ENCODE measurements at regions not wholly inside any gene's neighbourhood (a gene's known extent, or its start where the extent isn't known, plus 50 kb on each side); places are given as distances from the start of the nearest gene placed in this dataset.

GRCh38 chr16:89031715-89032659, 55.0 kb upstream of the CBFA2T3 start:
- H3K9me2 ChIP-seq: no peaks in the 10 kb centered on the region

More at GRCh38 chr16:89031715-89032659, 55.0 kb upstream of the CBFA2T3 start:
- H3K36me3 ChIP-seq (replicated peaks in 1 of 2; ENCODE audit: control insufficient read depth in 1 of 2, insufficient read depth in 2 of 2, low read length in 1 of 2): no peaks in the 10 kb centered on the region
- H3F3A ChIP-seq (replicated peaks; ENCODE audit: insufficient read depth): no peaks in the 10 kb centered on the region
- H3K79me2 ChIP-seq (ENCODE audit: insufficient read depth): no peaks in the 10 kb centered on the region
- POLR2A ChIA-PET: no interaction called here
- no peaks in the 10 kb centered on the region for H4K20me1 ChIP-seq (ENCODE audit: insufficient read depth)
- DNase-seq: no peak
- no peak overlapping the region for H3K4me3 ChIP-seq (ENCODE audit: low read depth in 2 of 2, low read length in 1 of 2)
- no peaks in the 10 kb centered on the region; the same call in 1 of the 2 replicates for H3K27me3 ChIP-seq (ENCODE audit: insufficient read depth)
- H3K4me1 ChIP-seq (ENCODE audit: control insufficient read depth in 1 of 2, insufficient read depth in 2 of 2, low read depth in 1 of 2, low read length in 1 of 2): no peaks in the 10 kb centered on the region
- TF ChIP-seq JUND (IDR thresholded peaks at IDR 0.05) (no peak), TEAD4 (IDR thresholded peaks at IDR 0.05; ENCODE audit: borderline replicate concordance, insufficient read depth) (no peak), GATA2 (CRISPR knock-in tag; IDR thresholded peaks at IDR 0.05) (no peak), FOXM1 (IDR thresholded peaks at IDR 0.05; ENCODE audit: low read depth) (no peak), MEF2A (IDR thresholded peaks at IDR 0.05; ENCODE audit: borderline replicate concordance, low read depth) (no peak), USF1 (IDR thresholded peaks at IDR 0.05; ENCODE audit: borderline replicate concordance, low read depth) (no peak), RAD21 (IDR thresholded peaks at IDR 0.05; ENCODE audit: low read length) (no peak), POLR2AphosphoS5 (IDR thresholded peaks at IDR 0.05; ENCODE audit: low read depth, low read length) (no peak), TCF12 (IDR thresholded peaks at IDR 0.05) (no peak), SIN3A (IDR thresholded peaks at IDR 0.05; ENCODE audit: borderline replicate concordance, low read depth, low read length) (no peak), FOSL2 (IDR thresholded peaks at IDR 0.05; ENCODE audit: borderline replicate concordance, low read depth) (no peak), EZH2phosphoT487 (IDR thresholded peaks at IDR 0.05; ENCODE audit: borderline replicate concordance, low read depth) (no peak), RCOR1 (IDR thresholded peaks at IDR 0.05; ENCODE audit: low read length) (no peak), MAX (IDR thresholded peaks at IDR 0.05; ENCODE audit: low read depth) (no peak), CHD2 (IDR thresholded peaks at IDR 0.05; ENCODE audit: low read length, partially characterized antibody) (no peak), GABPA (IDR thresholded peaks at IDR 0.05; ENCODE audit: low read depth) (no peak), REST (IDR thresholded peaks at IDR 0.05; ENCODE audit: low read depth, low read length) (no peak)
- TF ChIP-seq, protein P1, sequence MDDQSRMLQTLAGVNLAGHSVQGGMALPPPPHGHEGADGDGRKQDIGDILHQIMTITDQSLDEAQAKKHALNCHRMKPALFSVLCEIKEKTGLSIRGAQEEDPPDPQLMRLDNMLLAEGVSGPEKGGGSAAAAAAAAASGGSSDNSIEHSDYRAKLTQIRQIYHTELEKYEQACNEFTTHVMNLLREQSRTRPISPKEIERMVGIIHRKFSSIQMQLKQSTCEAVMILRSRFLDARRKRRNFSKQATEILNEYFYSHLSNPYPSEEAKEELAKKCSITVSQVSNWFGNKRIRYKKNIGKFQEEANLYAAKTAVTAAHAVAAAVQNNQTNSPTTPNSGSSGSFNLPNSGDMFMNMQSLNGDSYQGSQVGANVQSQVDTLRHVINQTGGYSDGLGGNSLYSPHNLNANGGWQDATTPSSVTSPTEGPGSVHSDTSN (IDR thresholded peaks at IDR 0.05): no peak
- TF ChIP-seq, protein P2, sequence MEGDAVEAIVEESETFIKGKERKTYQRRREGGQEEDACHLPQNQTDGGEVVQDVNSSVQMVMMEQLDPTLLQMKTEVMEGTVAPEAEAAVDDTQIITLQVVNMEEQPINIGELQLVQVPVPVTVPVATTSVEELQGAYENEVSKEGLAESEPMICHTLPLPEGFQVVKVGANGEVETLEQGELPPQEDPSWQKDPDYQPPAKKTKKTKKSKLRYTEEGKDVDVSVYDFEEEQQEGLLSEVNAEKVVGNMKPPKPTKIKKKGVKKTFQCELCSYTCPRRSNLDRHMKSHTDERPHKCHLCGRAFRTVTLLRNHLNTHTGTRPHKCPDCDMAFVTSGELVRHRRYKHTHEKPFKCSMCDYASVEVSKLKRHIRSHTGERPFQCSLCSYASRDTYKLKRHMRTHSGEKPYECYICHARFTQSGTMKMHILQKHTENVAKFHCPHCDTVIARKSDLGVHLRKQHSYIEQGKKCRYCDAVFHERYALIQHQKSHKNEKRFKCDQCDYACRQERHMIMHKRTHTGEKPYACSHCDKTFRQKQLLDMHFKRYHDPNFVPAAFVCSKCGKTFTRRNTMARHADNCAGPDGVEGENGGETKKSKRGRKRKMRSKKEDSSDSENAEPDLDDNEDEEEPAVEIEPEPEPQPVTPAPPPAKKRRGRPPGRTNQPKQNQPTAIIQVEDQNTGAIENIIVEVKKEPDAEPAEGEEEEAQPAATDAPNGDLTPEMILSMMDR (IDR thresholded peaks at IDR 0.05): no peak
- H2AFZ ChIP-seq (ENCODE audit: low read depth): no peak overlapping the region
- no peak overlapping the region for H3K4me2 ChIP-seq
- no peak overlapping the region for H3K27ac ChIP-seq (ENCODE audit: low read depth in 2 of 2, low read length in 1 of 2)
- H3K9ac ChIP-seq: no peak overlapping the region
- CTCF ChIA-PET: no interaction called here
- H3K9me3 ChIP-seq: 0 out of 2 replicates have a peak, but pooled peaks cover 1% of the 10 kb centered on the region
- 42% methylated on average over 24 of the region's 24 CpGs for WGBS (ENCODE audit: low lambda C conversion rate)
